ENCODE measurements at regions not wholly inside any gene's neighbourhood (a gene's known extent, or its start where the extent isn't known, plus 50 kb on each side); places are given as distances from the start of the nearest gene placed in this dataset.

GRCh38 chrX:138945219-138945618 is 233.7 kb upstream of the FGF13 start:
- no peak overlapping the region for H3K4me2 ChIP-seq (ENCODE audit: insufficient read depth, low read length)
- no TSS peak for BruUV-seq (replicated peaks)
- no peak for FAIRE-seq
- TF ChIP-seq BRD4 (IDR thresholded peaks at IDR 0.05) (no peak), KAT8 (IDR thresholded peaks at IDR 0.05; ENCODE audit: low read depth) (no peak), ZNF253 (CRISPR knock-in tag; conservative IDR thresholded peaks at IDR 0.05) (no peak), ZNF431 (CRISPR knock-in tag; IDR thresholded peaks at IDR 0.05) (no peak), ZFP36 (IDR thresholded peaks at IDR 0.05; ENCODE audit: low read depth, low read length, partially characterized antibody) (no peak), HMBOX1 (IDR thresholded peaks at IDR 0.05) (peak; percentile 95), ARHGAP35 (IDR thresholded peaks at IDR 0.05; ENCODE audit: partially characterized antibody) (no peak), ATF3 (IDR thresholded peaks at IDR 0.05) (peak; percentile 74), ATF3 (CRISPR knock-in tag; conservative IDR thresholded peaks at IDR 0.05) (no peak), PML (IDR thresholded peaks at IDR 0.05; ENCODE audit: low read length) (no peak), ZNF444 (CRISPR knock-in tag; IDR thresholded peaks at IDR 0.05) (no peak), TOE1 (IDR thresholded peaks at IDR 0.05; ENCODE audit: borderline replicate concordance) (no peak), TOE1 (CRISPR knock-in tag; IDR thresholded peaks at IDR 0.05; ENCODE audit: borderline replicate concordance, low read depth) (no peak), ZNF740 (CRISPR knock-in tag; IDR thresholded peaks at IDR 0.05) (no peak), ZNF740 (tag; IDR thresholded peaks at IDR 0.05) (peak in 1 of 2 experiments; percentile 37; a peak in 1 of 4 replicates), ZNF384 (IDR thresholded peaks at IDR 0.05; ENCODE audit: low read depth, low read length) (peak; percentile 33; the same call in 1 of the 2 replicates), E2F8 (IDR thresholded peaks at IDR 0.05; ENCODE audit: low read depth, partially characterized antibody) (no peak), BDP1 (IDR thresholded peaks at IDR 0.05; ENCODE audit: insufficient read depth, insufficient read length) (no peak), ZNF696 (CRISPR knock-in tag; conservative IDR thresholded peaks at IDR 0.05) (no peak), ZNF324 (CRISPR knock-in tag; IDR thresholded peaks at IDR 0.05) (no peak), SMAD4 (CRISPR knock-in tag; conservative IDR thresholded peaks at IDR 0.05) (0 out of 2 replicates have a peak, but pooled peaks have one; percentile 23)

More at GRCh38 chrX:138945219-138945618, 233.7 kb upstream of the FGF13 start:
- peaks cover 44% of the 10 kb centered on the region for H3K79me2 ChIP-seq (ENCODE audit: control insufficient read depth, insufficient read depth, low read length)
- no peaks in the 10 kb centered on the region for H3K9me3 ChIP-seq (replicated peaks; ENCODE audit: control insufficient read depth, insufficient read depth, low read depth, low read length)
- no peaks in the 10 kb centered on the region for H3K27me3 ChIP-seq (ENCODE audit: control insufficient read depth in 2 of 2, insufficient read depth in 2 of 2, low read length in 2 of 2)
- CTCF ChIA-PET (ENCODE audit: low intra/inter-chr PET ratio), result no interaction called here
- no peak overlapping the region for H3K4me3 ChIP-seq
- ATAC-seq, result peak; percentile 56
- no peaks in the 10 kb centered on the region for H4K20me1 ChIP-seq (replicated peaks; ENCODE audit: control insufficient read depth, insufficient read depth, low read length)
- no peak overlapping the region for H3K9ac ChIP-seq (ENCODE audit: insufficient read depth in 1 of 2, low read depth in 2 of 2, low read length in 2 of 2)
- H3K9me1 ChIP-seq (ENCODE audit: control insufficient read depth, insufficient read depth, low read length), result no peaks in the 10 kb centered on the region
- intact Hi-C loops (cut with micrococcal nuclease), result no loop called here
- H3K4me1 ChIP-seq (replicated peaks in 1 of 2; ENCODE audit: control insufficient read depth in 2 of 2, insufficient read depth in 2 of 2, low read length in 2 of 2), result peaks cover 0 to 5% of the 10 kb centered on the region in 2 experiments; a peak in 2 of 5 replicates
- in situ Hi-C loops (cut with MboI), result no loop called here
- POLR2A ChIA-PET, result no interaction called here
- H2AFZ ChIP-seq (ENCODE audit: low read depth, low read length), result no peak overlapping the region
- no peak overlapping the region for H3K27ac ChIP-seq (ENCODE audit: extremely low read depth, low read depth, low read length)
- peaks cover 24% of the 10 kb centered on the region; the same call in 2 of the 3 replicates for H3K36me3 ChIP-seq (ENCODE audit: control insufficient read depth, insufficient read depth, low read length)
- WGBS (ENCODE audit: insufficient coverage, low coverage, missing lambda C conversion rate), result 26% methylated on average over 6 of the region's 6 CpGs
- DNase-seq (ENCODE audit: extremely low read depth in 1 of 4, low spot score in 3 of 4), result peak in 2 of 4 experiments; percentile 9 to 39
